ENCODE measurements at regions not wholly inside any gene's neighbourhood (a gene's known extent, or its start where the extent isn't known, plus 50 kb on each side); places are given as distances from the start of the nearest gene placed in this dataset.

DNA sequence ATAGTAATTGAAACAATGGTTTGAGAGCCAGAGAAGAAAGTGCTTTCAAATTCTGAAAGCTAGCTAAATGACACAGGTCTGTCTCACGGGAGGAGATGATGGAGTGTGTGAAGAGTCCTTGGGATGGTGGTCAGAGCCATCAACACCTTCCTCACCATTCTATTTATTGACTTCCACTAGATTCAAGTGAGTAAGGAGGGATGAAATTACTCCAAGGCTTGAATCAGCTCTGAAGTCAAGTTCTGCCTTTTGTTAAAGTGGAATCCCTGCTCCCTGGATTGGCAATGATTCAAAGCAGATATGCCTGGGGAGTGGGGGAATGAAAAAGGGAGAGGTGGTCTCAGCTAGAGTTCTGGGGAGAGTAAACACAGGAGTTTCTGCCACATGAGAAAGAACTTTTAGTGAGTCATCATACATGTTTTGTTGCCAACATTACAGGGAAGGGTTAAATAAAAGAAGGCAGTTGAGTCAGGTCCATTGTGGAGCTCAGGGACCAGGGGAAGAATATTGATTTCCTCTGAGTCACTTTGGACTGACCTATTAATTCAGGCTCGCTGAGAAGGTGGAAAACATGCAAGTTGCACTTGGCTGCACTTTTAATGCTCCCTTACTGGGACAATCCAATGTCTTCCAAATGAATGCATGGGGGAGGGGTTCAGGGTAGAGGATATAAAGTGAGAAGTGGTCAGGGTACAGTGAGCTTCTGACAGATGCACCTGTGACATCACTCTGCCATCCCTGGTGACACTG, 142.7 kb downstream of the TBX5 start:
- no peak for TF ChIP-seq EZH2 (IDR thresholded peaks at IDR 0.05; ENCODE audit: borderline replicate concordance, low read depth, low read length, poor library complexity, severe bottlenecking)
- TF ChIP-seq, protein P1, sequence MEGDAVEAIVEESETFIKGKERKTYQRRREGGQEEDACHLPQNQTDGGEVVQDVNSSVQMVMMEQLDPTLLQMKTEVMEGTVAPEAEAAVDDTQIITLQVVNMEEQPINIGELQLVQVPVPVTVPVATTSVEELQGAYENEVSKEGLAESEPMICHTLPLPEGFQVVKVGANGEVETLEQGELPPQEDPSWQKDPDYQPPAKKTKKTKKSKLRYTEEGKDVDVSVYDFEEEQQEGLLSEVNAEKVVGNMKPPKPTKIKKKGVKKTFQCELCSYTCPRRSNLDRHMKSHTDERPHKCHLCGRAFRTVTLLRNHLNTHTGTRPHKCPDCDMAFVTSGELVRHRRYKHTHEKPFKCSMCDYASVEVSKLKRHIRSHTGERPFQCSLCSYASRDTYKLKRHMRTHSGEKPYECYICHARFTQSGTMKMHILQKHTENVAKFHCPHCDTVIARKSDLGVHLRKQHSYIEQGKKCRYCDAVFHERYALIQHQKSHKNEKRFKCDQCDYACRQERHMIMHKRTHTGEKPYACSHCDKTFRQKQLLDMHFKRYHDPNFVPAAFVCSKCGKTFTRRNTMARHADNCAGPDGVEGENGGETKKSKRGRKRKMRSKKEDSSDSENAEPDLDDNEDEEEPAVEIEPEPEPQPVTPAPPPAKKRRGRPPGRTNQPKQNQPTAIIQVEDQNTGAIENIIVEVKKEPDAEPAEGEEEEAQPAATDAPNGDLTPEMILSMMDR (conservative IDR thresholded peaks at IDR 0.05; ENCODE audit: low read depth, low read length) = no peak
- Histone ChIP-seq H3K4me3 (ENCODE audit: low read depth, low read length, poor library complexity, severe bottlenecking) (no peak overlapping the region), H3K27me3 (replicated peaks; ENCODE audit: insufficient read depth, low read depth, low read length, poor library complexity) (no peaks in the 10 kb centered on the region), H3K9me3 (ENCODE audit: low read depth, low read length, poor library complexity, severe bottlenecking) (no peaks in the 10 kb centered on the region), H3K4me1 (ENCODE audit: insufficient read depth, low read length, poor library complexity, severe bottlenecking) (no peaks in the 10 kb centered on the region), H3K36me3 (ENCODE audit: insufficient read depth, low read length, poor library complexity, severe bottlenecking) (no peaks in the 10 kb centered on the region), H3K27ac (ENCODE audit: low read depth, low read length, poor library complexity, severe bottlenecking) (no peak overlapping the region)
- intact Hi-C loops (cut with micrococcal nuclease; ENCODE audit: unreplicated experiment) = no loop called here
- CTCF ChIA-PET = no interaction called here
- DNase-seq (ENCODE audit: low spot score) = no peak
- POLR2A ChIA-PET (ENCODE audit: low non-redundant PET) = no interaction called here
- BruUV-seq (replicated peaks) = no TSS peak

DNA sequence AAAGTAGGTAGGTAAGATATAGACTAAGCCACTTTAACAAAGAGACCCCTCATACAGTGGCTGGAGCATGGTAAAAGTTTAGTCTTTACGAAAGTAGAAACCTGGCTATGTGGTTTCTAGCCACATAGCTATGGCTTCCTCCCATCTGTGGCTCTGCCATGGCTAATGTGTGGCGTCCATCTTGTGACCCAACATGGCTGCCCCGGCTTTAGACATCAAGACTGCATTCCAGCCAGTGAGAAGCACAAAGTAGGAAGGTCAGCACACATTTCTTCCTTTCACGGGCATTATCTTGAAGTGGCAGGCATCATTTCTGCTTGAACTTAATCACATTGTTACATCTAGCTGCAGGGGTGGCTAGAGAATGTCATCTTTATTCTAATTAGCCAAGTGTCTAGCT, 148.3 kb downstream of the TBX5 start:
- ChIA-PET CTCF (no interaction called here), POLR2A (ENCODE audit: low non-redundant PET) (no interaction called here)
- H3K27me3 ChIP-seq (replicated peaks; ENCODE audit: insufficient read depth, low read depth, low read length, poor library complexity) = no peaks in the 10 kb centered on the region
- no peak for TF ChIP-seq EZH2 (IDR thresholded peaks at IDR 0.05; ENCODE audit: borderline replicate concordance, low read depth, low read length, poor library complexity, severe bottlenecking)
- TF ChIP-seq, protein P1 (conservative IDR thresholded peaks at IDR 0.05; ENCODE audit: low read depth, low read length) = no peak
- no peak overlapping the region for H3K27ac ChIP-seq (ENCODE audit: low read depth, low read length, poor library complexity, severe bottlenecking)
- DNase-seq (ENCODE audit: low spot score) = no peak
- H3K4me3 ChIP-seq (ENCODE audit: low read depth, low read length, poor library complexity, severe bottlenecking) = no peak overlapping the region
- no TSS peak for BruUV-seq (replicated peaks)
- H3K9me3 ChIP-seq (ENCODE audit: low read depth, low read length, poor library complexity, severe bottlenecking) = no peaks in the 10 kb centered on the region
- intact Hi-C loops (cut with micrococcal nuclease; ENCODE audit: unreplicated experiment) = no loop called here
- no peaks in the 10 kb centered on the region for H3K36me3 ChIP-seq (ENCODE audit: insufficient read depth, low read length, poor library complexity, severe bottlenecking)
- H3K4me1 ChIP-seq (ENCODE audit: insufficient read depth, low read length, poor library complexity, severe bottlenecking) = no peaks in the 10 kb centered on the region

DNA sequence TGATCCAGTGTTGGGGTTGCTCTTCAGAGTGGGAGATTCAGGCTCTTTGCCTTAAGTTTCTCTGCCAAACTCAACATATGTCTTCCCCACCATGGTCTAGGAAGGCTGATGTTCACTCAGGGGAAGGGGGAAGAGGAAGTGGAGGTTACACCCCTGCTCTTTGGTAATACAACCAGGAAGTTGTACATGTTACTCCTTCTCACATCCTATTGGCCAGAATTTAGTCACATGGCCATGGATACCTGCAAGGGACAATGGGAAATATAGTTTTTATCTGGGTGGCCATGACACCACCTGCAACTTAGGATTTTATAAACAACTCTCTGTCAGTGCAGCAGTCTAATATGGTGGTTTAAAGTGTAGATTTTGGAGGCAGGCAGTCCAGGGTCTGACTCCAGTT, 150.9 kb downstream of the TBX5 start:
- POLR2A ChIA-PET (ENCODE audit: low non-redundant PET) = no interaction called here
- intact Hi-C loops (cut with micrococcal nuclease; ENCODE audit: unreplicated experiment) = no loop called here
- TF ChIP-seq, protein P1 (conservative IDR thresholded peaks at IDR 0.05; ENCODE audit: low read depth, low read length) = no peak
- no peak for TF ChIP-seq EZH2 (IDR thresholded peaks at IDR 0.05; ENCODE audit: borderline replicate concordance, low read depth, low read length, poor library complexity, severe bottlenecking)
- Histone ChIP-seq H3K9me3 (ENCODE audit: low read depth, low read length, poor library complexity, severe bottlenecking) (no peaks in the 10 kb centered on the region), H3K4me3 (ENCODE audit: low read depth, low read length, poor library complexity, severe bottlenecking) (no peak overlapping the region), H3K27ac (ENCODE audit: low read depth, low read length, poor library complexity, severe bottlenecking) (no peak overlapping the region), H3K27me3 (replicated peaks; ENCODE audit: insufficient read depth, low read depth, low read length, poor library complexity) (no peaks in the 10 kb centered on the region), H3K36me3 (ENCODE audit: insufficient read depth, low read length, poor library complexity, severe bottlenecking) (no peaks in the 10 kb centered on the region), H3K4me1 (ENCODE audit: insufficient read depth, low read length, poor library complexity, severe bottlenecking) (no peaks in the 10 kb centered on the region)
- CTCF ChIA-PET = no interaction called here
- DNase-seq (ENCODE audit: low spot score) = no peak
- BruUV-seq (replicated peaks) = no TSS peak

All from A673 (cell line).